Activated CD8-positive, alpha-beta T cell treated with anti-CD3 and anti-CD28 coated beads for 36 hours (primary cell): ENCODE measurements at regions not wholly inside any gene's neighbourhood (a gene's known extent, or its start where the extent isn't known, plus 50 kb on each side); places are given as distances from the start of the nearest gene placed in this dataset.

Source experiments
- ATAC-seq: fragments of 200-7000 bp; cut with Tn5 transposase; one replicate; pipeline ENCODE4 v1.10.0; 2021; ENCODE audit warnings: mild to moderate bottlenecking, moderate library complexity
- CTCF ChIA-PET: fragments of 350-600 bp; sonication (Branson Sonifier 250); formaldehyde crosslinking; loops from one replicate; lab custom pipeline; 2021; ENCODE audit warnings: antibody characterized with exemption; lab: Charles Lee
- POLR2A ChIA-PET: fragments of 350-600 bp; sonication (Branson Sonifier 250); formaldehyde crosslinking; loops from one replicate; lab custom pipeline; 2021; ENCODE audit warnings: antibody characterized with exemption; lab: Charles Lee
- DNase-seq: peaks from one replicate; pipeline ENCODE4 v3.0.0-alpha.2; 2020
- H3K27ac Mint-ChIP-seq: one replicate; pipeline ENCODE4 v1.8.0; 2021; ENCODE audit warnings: mild to moderate bottlenecking, mixed read lengths
- H3K27me3 Mint-ChIP-seq: one replicate; pipeline ENCODE4 v1.8.0; 2021; ENCODE audit warnings: mixed read lengths
- H3K36me3 Mint-ChIP-seq: one replicate; pipeline ENCODE4 v1.8.0; 2021; ENCODE audit warnings: low read depth, mixed read lengths
- H3K4me1 Mint-ChIP-seq: one replicate; pipeline ENCODE4 v1.8.0; 2021; ENCODE audit warnings: low read depth, mixed read lengths
- H3K4me3 Mint-ChIP-seq: one replicate; pipeline ENCODE4 v1.8.0; 2021; ENCODE audit warnings: mild to moderate bottlenecking, moderate library complexity, mixed read lengths
- H3K9me3 Mint-ChIP-seq: one replicate; pipeline ENCODE4 v1.8.0; 2021; ENCODE audit warnings: mixed read lengths
- intact Hi-C: fragments of 100-400 bp; cut with micrococcal nuclease; formaldehyde crosslinking; loops from one replicate; pipeline ENCODE4 v1.10.0; 2022
- TF ChIP-seq, protein P1 (sequence below): fragments of 200-600 bp; IDR thresholded peaks from one replicate; pipeline ENCODE4 v1.8.0; 2022; ENCODE audit warnings: antibody characterized with exemption, mild to moderate bottlenecking

DNA sequence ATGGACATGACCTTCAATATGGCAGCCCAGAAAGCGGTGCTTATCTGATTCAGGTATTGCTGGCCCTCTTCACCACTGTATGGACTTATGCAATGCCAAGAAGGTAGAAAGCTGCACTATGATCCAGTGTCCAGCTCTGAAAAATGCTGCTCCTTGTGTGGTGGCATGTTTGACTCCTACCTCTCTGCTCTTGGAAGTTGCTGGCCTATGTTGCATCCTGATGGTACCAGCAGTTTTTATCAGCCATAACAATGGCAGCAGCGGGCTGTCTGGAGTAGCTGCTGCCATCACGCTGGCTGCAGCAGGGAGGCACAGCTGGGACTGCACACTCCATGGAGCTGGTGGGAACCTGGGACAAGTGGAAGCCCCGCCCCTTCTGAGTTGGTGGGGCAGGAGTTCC lies 53.1 kb upstream of the MED9 start:
- Mint-ChIP-seq H3K9me3 (no peaks in the 10 kb centered on the region), H3K36me3 (no peaks in the 10 kb centered on the region), H3K27me3 (no peaks in the 10 kb centered on the region), H3K27ac (no peak overlapping the region), H3K4me1 (no peaks in the 10 kb centered on the region), H3K4me3 (no peak overlapping the region)
- ChIA-PET POLR2A (no interaction called here), CTCF (interaction anchor here (2.0 kb wide), 1 partner anchor 10 kb away, joined by 7 read pairs; no protein-coding TSS in a partner anchor)
- DNase-seq (no peak), ATAC-seq (no peak)
- TF ChIP-seq, protein P1, sequence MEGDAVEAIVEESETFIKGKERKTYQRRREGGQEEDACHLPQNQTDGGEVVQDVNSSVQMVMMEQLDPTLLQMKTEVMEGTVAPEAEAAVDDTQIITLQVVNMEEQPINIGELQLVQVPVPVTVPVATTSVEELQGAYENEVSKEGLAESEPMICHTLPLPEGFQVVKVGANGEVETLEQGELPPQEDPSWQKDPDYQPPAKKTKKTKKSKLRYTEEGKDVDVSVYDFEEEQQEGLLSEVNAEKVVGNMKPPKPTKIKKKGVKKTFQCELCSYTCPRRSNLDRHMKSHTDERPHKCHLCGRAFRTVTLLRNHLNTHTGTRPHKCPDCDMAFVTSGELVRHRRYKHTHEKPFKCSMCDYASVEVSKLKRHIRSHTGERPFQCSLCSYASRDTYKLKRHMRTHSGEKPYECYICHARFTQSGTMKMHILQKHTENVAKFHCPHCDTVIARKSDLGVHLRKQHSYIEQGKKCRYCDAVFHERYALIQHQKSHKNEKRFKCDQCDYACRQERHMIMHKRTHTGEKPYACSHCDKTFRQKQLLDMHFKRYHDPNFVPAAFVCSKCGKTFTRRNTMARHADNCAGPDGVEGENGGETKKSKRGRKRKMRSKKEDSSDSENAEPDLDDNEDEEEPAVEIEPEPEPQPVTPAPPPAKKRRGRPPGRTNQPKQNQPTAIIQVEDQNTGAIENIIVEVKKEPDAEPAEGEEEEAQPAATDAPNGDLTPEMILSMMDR: no peak
- intact Hi-C loops: no loop called here

GRCh38 chr17:17424552-17424951 lies 52.2 kb upstream of the MED9 start:
- ChIA-PET POLR2A (no interaction called here), CTCF (no interaction called here)
- Mint-ChIP-seq H3K36me3 (no peaks in the 10 kb centered on the region), H3K4me3 (no peak overlapping the region), H3K27me3 (no peaks in the 10 kb centered on the region), H3K27ac (no peak overlapping the region), H3K9me3 (no peaks in the 10 kb centered on the region), H3K4me1 (no peaks in the 10 kb centered on the region)
- intact Hi-C loops: no loop called here
- TF ChIP-seq, protein P1: no peak
- DNase-seq (no peak), ATAC-seq (no peak)

DNA sequence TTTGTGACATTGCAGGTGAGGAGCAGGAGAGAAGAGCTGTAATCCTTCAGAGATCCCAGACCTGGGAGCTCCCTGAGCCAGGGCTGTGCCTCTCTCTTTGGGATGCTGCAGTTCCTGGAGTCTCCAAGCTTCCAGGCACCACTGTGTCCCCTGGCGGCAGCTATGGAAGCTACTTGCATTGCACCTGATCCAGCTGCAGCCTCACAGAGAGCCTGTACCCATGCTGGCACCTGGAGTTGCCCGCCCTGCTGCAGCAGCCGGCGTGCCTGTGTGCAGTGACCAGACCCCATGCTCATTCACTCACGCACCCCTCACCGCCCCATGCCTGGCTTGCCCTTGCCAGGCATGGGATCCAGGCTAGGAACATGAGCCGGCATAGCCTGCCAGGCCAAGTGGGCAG lies 51.8 kb upstream of the MED9 start:
- no peak for DNase-seq
- no peak overlapping the region for H3K4me3 Mint-ChIP-seq
- intact Hi-C loops: no loop called here
- H3K4me1 Mint-ChIP-seq: no peaks in the 10 kb centered on the region
- no peaks in the 10 kb centered on the region for H3K9me3 Mint-ChIP-seq
- CTCF ChIA-PET: no interaction called here
- H3K27me3 Mint-ChIP-seq: no peaks in the 10 kb centered on the region
- no peak overlapping the region for H3K27ac Mint-ChIP-seq
- no peak for ATAC-seq
- POLR2A ChIA-PET: no interaction called here
- no peaks in the 10 kb centered on the region for H3K36me3 Mint-ChIP-seq
- TF ChIP-seq, protein P1: no peak

GRCh38 chr17:17425591-17425990 lies 51.2 kb upstream of the MED9 start:
- no peak overlapping the region for H3K27ac Mint-ChIP-seq
- TF ChIP-seq, protein P1: no peak
- no peaks in the 10 kb centered on the region for H3K36me3 Mint-ChIP-seq
- no peaks in the 10 kb centered on the region for H3K27me3 Mint-ChIP-seq
- ChIA-PET POLR2A (no interaction called here), CTCF (interaction anchor here (1.3 kb wide), 1 partner anchor 71 kb away, joined by 3 read pairs; no protein-coding TSS in a partner anchor)
- no peaks in the 10 kb centered on the region for H3K9me3 Mint-ChIP-seq
- intact Hi-C loops: no loop called here
- no peak overlapping the region for H3K4me3 Mint-ChIP-seq
- ATAC-seq (no peak), DNase-seq (no peak)
- no peaks in the 10 kb centered on the region for H3K4me1 Mint-ChIP-seq

DNA sequence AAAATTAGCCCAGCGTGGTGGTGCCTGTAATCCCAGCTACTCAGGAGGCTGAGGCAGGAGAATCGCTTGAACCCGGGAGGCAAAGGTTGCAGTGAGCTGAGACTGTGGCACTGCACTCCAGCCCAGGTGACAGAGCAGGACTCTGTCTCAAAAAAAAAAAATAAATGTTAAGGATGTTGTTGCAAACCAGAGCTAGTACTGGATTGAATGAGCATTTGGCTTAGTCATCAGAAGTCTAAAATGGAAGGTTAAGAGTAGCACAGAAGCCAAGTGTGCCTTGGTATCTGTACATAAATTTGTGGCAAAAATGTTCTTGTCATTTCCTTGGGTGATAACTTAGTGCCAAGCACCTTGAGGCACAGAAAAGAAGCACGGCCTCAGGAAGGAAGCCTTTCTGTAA lies 50.6 kb upstream of the MED9 start:
- no peak overlapping the region for H3K4me3 Mint-ChIP-seq
- TF ChIP-seq, protein P1: no peak
- H3K27ac Mint-ChIP-seq: no peak overlapping the region
- DNase-seq: no peak
- ATAC-seq: peak; percentile 45
- intact Hi-C loops: no loop called here
- no peaks in the 10 kb centered on the region for H3K4me1 Mint-ChIP-seq
- no peaks in the 10 kb centered on the region for H3K36me3 Mint-ChIP-seq
- no peaks in the 10 kb centered on the region for H3K27me3 Mint-ChIP-seq
- ChIA-PET CTCF (interaction anchor here (1.3 kb wide), 1 partner anchor 71 kb away, joined by 3 read pairs; no protein-coding TSS in a partner anchor), POLR2A (no interaction called here)
- H3K9me3 Mint-ChIP-seq: no peaks in the 10 kb centered on the region
